HS-5 (cell line): ENCODE measurements at regions not wholly inside any gene's neighbourhood (a gene's known extent, or its start where the extent isn't known, plus 50 kb on each side); places are given as distances from the start of the nearest gene placed in this dataset.

ENCODE experiments used
- DNase-seq: peaks from one replicate; pipeline ENCODE4 v3.0.0-alpha.2; 2012; ENCODE audit warnings: low read depth

DNA sequence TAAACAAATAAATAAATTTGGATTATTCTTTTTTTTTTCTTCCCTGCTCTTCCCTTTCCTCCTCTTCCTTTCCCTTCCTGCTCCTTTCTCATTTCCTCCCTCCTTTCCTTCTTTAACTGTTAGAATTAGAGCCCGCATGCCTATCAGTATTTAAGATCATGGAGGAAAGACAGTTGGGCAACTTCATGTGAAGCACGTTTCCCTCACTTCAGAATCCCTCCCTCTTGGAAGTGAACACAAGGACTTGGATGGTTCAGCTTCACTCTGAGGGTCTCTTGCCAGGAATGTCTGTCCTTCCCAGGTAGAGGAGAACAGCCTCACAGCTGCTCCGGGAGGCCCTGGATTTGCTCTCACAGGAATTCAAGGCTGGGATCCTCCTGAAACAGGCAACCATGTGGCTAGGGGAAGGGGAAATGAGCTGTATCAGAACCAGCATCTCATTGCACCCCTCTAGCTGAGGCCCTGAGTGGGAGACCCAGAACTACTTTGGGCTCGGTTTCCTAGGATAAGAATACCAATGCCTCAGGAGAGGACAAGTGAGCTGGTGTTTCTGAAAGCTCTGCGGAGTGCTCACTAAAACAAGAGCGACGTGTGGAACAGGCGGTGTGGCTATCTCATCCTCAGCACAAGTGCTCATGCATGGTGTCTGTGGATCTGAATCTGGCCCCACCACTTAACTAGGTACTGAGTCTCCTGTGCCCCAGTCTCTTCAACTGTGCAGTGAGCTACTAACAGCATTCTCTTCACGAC lies 230.5 kb downstream of the MYCN start:
- no peak for DNase-seq

DNA sequence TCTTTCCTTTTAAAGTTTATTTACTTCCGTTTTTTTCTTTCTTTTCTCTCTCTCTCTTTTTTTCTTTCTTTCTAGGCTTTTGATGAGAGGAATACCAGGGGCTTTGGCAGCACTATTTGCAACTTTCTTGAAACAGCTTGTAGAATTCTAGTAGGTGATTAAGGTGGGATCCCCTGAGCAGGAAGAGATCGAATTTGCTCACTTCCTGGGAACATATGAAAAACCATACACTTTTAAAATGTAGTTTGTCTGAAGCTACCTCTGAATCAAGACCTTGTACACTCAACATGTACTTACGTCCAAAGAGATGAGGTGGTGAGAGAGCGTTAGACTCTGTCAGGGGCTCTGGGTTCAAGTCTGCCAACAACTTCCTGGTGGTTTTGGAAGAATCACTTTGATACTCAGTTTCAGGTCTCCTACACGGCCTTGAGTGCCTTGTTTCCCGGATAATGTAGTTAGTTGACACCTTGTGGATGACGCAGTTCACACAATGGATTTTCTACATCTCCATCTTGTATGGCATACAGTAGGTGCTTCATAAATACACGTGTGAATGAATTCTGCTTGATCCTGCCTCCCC lies 229.1 kb downstream of the MYCN start:
- no peak for DNase-seq

DNA sequence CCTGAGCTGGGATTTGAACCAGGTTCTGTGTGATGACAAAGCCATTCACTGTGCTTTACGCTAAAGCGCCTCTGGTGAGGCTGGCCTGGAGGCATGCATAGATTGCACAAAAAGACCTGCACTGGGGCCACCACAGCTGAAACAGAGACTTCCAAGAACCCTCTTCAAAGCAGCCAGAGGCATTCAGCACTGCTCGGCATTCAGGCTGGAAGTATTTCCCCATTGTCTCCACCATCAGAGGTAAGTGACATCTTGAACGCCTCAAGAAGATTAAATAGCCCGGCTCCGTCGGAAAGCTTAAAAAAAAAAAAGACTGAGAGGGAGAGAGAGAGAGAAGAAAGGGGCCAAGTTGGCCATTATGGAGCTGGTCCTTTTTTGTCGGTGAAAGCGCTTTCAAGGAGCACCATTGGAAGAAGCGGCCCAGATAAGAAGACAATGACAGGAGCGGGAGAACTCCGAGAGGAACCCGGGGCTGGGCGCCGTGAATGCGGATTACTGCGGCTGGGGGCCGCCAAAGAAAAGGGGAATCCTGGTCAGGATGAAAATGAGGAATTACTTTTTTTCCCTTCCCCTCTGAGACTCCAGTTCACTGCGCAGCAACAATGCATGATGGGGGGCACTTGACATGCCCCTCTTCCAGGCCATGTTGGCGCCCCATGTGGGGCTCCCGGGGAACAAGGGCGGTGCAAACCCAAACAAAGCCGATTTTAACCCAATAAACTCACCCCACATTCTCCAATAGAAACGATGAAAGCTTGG lies 228.3 kb downstream of the MYCN start:
- no peak for DNase-seq

- DNase-seq: no peak
Observed at GRCh38 chr2:16167870-16168426, 227.6 kb downstream of the MYCN start.

GRCh38 chr2:16167451-16167861 lies 227.1 kb downstream of the MYCN start:
- no peak for DNase-seq

DNA sequence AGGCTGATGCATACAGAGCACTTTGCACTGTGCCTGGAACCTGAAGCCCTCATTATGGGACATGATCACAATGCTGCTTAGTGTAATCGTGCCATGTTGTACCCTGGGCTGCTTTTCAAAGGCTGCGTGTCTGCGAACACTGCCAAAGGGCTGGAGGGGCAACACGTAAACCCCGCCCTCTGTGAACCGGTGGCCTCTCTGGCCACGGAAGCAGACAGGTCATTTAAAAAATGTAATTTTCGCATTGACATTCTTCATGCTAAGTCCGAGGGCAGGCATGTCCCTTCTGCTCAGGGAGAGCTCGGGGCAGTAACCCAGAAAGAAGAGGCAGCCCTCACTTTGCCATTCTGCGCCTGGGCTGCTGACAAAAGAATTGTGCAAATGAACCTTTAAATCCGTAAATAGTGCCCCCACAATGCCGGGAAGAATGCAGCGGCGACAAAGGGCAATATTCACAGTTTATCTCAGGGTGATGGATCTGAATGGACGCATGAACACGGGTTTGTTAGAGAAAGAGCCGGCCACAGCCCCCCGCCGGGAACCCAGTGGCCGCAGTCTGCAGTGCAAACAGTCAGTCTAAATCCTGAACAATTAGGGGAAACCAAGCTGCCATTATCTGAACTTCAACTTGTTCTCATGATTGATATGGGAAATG lies 226.1 kb downstream of the MYCN start:
- no peak for DNase-seq

- DNase-seq: no peak
Observed at GRCh38 chr2:16165518-16166326, 225.4 kb downstream of the MYCN start.

DNA sequence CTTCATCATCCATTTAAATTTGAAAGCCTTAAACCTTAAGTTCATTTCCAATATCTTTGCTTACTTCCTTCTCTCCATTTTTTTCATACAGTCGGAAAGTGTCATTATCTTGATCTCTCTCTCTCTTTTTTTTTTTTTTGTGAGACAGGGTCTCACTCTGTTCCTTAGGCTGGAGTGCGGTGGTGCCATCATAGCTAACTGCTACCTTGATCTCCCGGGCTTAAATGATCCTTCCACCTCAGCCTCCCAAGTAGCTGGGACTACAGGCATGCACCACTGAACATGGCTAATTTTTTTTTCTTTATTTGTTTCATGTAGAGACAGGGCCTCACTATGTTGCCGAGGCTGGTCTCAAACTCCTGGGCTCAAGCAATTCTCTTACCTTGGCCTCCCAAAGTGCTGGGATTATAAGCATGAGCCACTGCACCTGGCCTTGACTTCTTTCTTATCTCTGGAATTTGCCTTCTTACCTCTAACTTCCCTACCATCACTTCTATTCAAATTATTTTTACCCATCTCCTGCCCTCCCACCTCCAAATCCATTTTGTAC lies 222.2 kb downstream of the MYCN start:
- DNase-seq: no peak

DNA sequence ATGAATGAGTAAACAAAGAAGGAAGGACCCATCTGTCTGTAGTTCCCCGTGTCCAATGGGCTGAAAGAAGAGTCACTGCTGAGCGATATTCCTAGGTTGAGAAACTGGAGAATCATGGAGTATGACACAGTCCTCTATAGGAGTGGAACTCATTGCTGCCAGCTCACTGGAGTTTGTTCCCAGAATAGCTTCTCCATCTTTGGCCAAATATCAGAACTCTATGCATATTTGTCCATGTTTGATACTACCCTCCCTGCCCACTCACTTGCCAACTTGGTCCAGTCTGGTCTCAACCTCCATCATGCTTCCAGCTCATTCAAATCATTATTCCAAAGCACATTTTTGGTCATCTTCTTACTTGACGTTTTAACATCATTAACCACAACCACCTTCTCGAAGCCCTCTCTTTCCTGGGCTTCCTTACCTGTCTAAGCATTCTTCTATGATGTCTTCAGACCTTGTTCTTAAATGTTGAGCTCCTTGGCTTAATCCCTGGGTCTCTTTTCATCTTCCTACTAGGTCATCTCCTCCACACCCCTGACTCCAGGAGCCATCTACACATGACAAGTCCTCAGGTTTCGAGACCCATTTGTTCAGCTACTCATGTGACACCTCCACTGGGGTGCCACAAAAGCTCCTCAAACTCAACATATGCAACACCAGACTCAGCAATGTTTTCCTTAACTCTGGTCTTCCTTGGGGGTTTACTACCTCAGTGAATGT lies 221.6 kb downstream of the MYCN start:
- DNase-seq: no peak

GRCh38 chr2:16161085-16161565 lies 220.8 kb downstream of the MYCN start:
- DNase-seq: no peak

DNA sequence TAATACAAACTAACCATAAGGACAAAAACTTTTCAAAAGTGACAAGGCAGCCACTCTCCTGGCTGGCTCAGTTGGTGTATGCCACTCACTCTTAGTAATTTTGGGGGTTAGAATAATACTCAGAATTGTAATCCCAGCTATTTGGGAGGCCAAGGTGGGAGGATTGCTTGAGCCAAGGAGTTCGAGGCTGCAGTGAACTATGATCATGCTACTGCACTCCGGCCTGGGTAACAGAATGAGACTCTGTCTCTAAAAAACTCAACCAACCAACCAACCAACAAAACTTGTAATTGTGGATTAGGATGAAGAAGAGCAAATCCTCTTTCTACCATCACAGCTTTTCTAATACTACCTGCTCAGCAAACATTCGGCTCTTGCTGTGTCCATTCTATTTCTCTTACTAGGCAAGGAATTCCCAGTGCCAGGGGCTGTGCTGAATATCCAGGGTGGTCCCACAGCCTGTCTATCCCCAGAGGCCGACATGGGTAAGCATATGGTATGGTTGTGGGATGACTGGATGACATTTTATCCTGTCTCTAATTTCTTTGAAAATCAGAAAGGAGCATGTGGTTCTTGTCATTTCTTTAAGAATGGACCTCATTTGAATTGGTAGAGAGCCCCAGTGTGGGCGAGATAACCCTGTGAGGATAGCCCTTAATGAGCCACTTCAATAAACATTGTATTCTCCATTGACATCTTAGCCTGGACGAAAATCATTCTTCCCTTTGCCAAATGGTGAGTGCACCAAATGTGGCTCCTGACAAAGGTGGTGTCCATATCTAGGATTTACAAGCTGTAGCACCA lies 220.1 kb downstream of the MYCN start:
- DNase-seq: no peak

DNA sequence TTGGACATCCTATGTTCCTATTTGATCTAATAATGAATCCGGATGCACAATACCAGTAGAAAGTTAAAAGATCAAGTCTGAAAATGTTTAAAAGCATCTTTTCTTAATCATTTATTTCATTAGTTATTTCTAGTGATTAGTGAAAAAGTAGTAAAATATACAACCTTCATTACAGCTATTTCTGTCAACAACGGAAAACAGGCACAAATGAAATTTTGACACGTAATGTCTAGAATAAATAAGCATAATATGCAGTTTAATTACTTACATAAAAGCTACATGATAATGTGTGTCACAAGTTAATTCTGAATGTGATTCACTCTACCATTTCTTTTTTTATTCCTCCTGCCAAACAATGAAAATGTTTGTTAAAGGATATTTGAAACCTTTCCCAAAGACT lies 216.1 kb downstream of the MYCN start:
- DNase-seq: no peak

DNA sequence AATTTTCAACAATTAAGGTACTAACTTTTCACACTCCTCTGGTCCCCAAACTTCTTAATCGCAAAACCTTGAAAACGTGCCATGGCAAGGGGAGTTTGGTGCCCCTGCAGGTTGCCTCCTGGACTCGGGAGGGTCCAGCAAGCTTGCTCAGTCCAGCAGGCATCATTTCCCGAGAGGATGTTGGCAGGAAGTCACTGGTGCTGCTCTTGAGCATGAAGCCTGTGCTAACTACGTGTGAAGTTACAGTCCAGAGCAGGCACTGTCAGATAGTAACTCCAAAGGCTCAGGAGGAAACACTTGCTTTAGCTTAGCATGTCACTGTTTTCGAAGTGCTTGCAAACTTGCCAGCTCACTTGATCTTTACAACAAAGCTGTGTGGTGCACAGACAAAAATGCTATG lies 215.4 kb downstream of the MYCN start:
- no peak for DNase-seq

DNA sequence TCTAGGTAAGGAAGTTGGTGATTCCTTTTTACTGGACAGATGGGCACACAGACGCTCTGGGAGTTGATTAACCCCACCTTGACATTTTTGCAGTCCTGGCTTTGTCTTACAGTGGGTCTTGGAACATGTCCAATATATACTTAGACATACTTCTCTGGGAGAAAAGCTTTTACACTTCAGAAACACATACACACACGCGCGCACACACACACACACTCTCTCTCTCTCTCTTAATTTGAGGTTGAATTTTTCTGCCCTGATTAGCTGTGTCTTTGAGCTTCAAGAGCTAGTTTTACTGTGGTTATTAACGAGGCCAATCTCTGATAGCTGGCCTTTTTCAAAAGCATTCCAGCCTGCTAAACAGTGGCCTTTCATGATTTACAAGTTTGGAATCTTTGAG lies 215.0 kb downstream of the MYCN start:
- no peak for DNase-seq

DNA sequence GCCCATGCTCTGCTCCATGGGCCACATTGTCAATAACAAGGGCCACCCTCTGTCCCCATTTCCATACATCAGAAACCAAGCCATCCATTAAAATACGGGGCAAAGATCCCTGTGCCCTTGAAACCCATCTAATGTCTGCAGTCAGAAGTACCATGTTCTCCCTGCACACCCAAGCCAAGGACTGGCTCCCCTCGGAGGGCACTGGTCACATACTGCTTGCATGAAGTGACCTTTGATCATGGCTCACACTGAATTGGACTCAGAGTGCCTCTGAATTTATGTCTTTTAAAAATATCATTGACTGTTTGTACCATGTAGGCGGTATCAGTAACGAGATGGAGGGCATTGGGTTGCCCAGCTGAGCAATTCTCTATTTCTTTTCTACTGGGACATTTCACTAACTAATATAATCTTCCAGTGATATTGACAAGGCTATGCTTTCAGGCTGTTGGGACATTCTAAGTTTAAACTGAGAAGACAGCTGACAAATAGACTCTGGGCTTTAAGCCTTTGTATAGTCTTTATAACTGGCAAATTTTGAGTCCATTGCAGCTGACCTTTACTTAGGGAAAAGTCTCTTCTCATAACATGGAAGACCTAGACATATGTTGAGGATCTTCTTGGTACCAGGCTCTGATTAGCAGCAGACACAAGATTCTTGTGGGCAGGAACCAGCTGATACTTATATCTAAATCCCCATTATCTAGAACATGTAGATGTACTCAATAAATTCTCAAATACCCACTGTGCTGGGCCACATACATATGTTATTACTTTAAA lies 214.3 kb downstream of the MYCN start:
- no peak for DNase-seq

DNA sequence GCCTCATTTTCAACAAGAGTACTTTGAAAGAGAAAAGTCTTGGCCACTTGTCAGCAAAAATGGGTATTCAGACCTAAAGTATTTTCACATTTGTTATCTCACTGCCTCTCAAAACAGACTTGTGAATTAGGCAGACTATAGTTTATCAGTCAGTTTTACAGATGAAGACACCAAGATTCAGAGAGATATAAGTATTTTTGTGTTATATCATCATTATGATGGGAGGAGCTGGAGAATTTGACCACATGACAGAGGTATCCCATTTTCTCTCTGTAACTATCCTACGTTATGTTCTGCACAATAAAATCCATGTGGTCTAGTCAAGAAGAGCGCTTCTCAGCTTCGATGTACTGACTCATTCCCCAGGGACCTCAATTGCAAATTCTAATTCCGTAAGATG lies 213.7 kb downstream of the MYCN start:
- no peak for DNase-seq

- DNase-seq: no peak
Observed at GRCh38 chr2:16153754-16154035, 213.3 kb downstream of the MYCN start.

DNA sequence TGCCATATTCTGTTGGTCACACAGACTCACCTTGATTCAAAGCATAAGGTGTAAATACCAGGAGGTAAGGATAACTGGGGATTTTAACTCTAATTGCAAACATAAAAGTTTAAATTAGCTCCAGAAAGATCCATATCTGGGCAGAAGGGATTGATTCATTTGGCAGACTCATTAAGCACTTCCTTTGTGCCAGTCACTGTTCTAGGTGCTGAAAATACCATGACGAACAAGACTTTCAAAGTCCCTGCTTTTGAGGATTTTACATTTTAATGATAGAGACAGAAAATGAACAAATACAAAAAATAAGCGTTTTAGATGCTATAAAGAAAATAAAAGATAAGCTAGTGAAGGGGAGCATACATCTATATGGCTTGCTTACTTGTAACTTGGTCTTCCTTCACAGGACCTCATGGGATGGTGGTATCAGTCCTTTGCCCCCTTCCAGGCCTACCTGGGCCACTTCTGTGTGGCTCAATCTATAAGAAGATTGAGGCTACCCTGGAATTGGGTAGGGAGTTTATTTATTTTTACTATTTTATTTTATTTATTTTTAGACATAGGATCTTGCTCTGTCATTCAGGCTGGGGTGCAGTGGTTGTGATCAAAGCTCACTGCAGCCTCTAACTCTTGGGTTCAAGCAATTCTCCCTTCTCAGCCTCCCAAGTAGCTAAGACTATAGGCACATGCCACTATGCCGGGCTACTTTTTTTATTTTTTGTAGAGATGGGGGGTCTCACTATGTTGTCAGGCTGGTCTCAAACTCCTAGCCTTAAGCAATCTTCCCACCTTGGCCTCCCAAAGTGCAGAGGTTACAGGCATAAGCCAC lies 212.8 kb downstream of the MYCN start:
- DNase-seq: no peak
